ENCODE measurements at regions not wholly inside any gene's neighbourhood (a gene's known extent, or its start where the extent isn't known, plus 50 kb on each side); places are given as distances from the start of the nearest gene placed in this dataset.

- no peak for TF ChIP-seq SNAPC4 (CRISPR knock-in tag; IDR thresholded peaks at IDR 0.05)
- no peak for TF ChIP-seq THAP11 (CRISPR knock-in tag; IDR thresholded peaks at IDR 0.05)
- no peak for TF ChIP-seq ZMAT5 (CRISPR knock-in tag; IDR thresholded peaks at IDR 0.05; ENCODE audit: borderline replicate concordance, low read depth)
- TF ChIP-seq NCOA1 (CRISPR knock-in tag; IDR thresholded peaks at IDR 0.05) = no peak
- no peak for TF ChIP-seq GTF3A (CRISPR knock-in tag; conservative IDR thresholded peaks at IDR 0.05)
These were observed 355.7 kb upstream of the SHH start (continued) for GRCh38 chr7:156167987-156168386.

GRCh38 chr7:156167417-156167807, 355.1 kb upstream of the SHH start:
- H3K27ac ChIP-seq (ENCODE audit: extremely low read length, insufficient read depth, low read length) = no peak overlapping the region
- no peak overlapping the region for H2AFZ ChIP-seq (ENCODE audit: low read length)
- peaks cover 3 to 10% of the 10 kb centered on the region in 2 experiments; a peak in 1 of 5 replicates for H3K27me3 ChIP-seq (ENCODE audit: control insufficient read depth in 1 of 2, insufficient read depth in 2 of 2, low read length in 2 of 2)
- no peaks in the 10 kb centered on the region for H3K36me3 ChIP-seq (replicated peaks in 1 of 2; ENCODE audit: control insufficient read depth in 1 of 2, insufficient read depth in 2 of 2, low read length in 2 of 2)
- intact Hi-C loops (cut with micrococcal nuclease; ENCODE audit: unreplicated experiment) = no loop called here
- ATAC-seq (no peak), DNase-seq (ENCODE audit: low spot score) (no peak), FAIRE-seq (no peak)
- WGBS (ENCODE audit: low lambda C conversion rate) = 59% methylated on average over 6 of the region's 10 CpGs
- no peaks in the 10 kb centered on the region for H3K79me2 ChIP-seq (ENCODE audit: insufficient read depth, low read length)
- H3K4me2 ChIP-seq (ENCODE audit: low read depth, low read length) = no peak overlapping the region
- CTCF ChIA-PET (ENCODE audit: low intra/inter-chr PET ratio, low total read pairs) = no interaction called here
- no peak overlapping the region for H3K9ac ChIP-seq (ENCODE audit: insufficient read depth, low read depth, low read length)
- no peaks in the 10 kb centered on the region for H4K20me1 ChIP-seq (ENCODE audit: insufficient read depth, low read length)
- no peaks in the 10 kb centered on the region for H3K9me3 ChIP-seq (ENCODE audit: low read length)
- in situ Hi-C loops (cut with HindIII; ENCODE audit: extremely low pct_ligation_motif_present, low pct_unique_long_range_greater_than_20kb) = no loop called here
- H3K4me3 ChIP-seq (replicated peaks in 1 of 3; ENCODE audit: insufficient read depth in 1 of 3, low read depth in 2 of 3, low read length in 3 of 3) = no peak overlapping the region
- no peaks in the 10 kb centered on the region for H3K4me1 ChIP-seq (ENCODE audit: insufficient read depth, low read length)
- no TSS peak for BruUV-seq (replicated peaks)
- POLR2A ChIA-PET = no interaction called here
- TF ChIP-seq ZBTB38 (CRISPR knock-in tag; IDR thresholded peaks at IDR 0.05) = no peak
- no peak for TF ChIP-seq ZNF549 (CRISPR knock-in tag; IDR thresholded peaks at IDR 0.05)
- TF ChIP-seq GRHL1 (CRISPR knock-in tag; conservative IDR thresholded peaks at IDR 0.05) = no peak
- no peak for TF ChIP-seq NR0B2 (CRISPR knock-in tag; IDR thresholded peaks at IDR 0.05)
- TF ChIP-seq ZFY (CRISPR knock-in tag; IDR thresholded peaks at IDR 0.05) = no peak
- TF ChIP-seq GATA4 (IDR thresholded peaks at IDR 0.05; ENCODE audit: borderline replicate concordance, low read depth) = no peak
- no peak for TF ChIP-seq ZNF691 (CRISPR knock-in tag; IDR thresholded peaks at IDR 0.05; ENCODE audit: borderline replicate concordance, low read depth)
- no peak for TF ChIP-seq TEF (CRISPR knock-in tag; IDR thresholded peaks at IDR 0.05)
- TF ChIP-seq MED13 (CRISPR knock-in tag; IDR thresholded peaks at IDR 0.05) = no peak

Data from HepG2 (cell line).